ENCODE measurements at regions not wholly inside any gene's neighbourhood (a gene's known extent, or its start where the extent isn't known, plus 50 kb on each side); places are given as distances from the start of the nearest gene placed in this dataset.

DNA sequence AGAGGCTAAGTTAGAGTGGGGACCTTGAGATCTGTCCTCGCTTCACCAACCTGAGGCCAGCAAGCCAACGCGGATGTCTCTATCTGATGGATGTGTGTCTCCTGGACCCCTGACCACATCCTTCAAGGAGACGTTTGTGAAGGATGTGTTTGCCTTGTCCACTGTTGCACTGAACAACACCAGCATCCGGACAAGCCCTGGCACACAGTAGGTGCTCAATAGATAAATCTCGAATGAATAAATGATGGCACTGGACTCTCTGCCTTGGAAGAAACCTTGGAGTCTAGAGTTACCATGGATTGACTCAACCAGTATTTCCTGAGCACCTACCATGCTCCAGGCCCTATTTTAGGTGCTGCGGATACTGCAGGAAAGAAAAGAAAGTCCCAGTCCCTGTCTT, 97.7 kb upstream of the PTPN1 start:
- DNase-seq: no peak
- Mint-ChIP-seq H3K27me3 (ENCODE audit: unreplicated experiment) (no peaks in the 10 kb centered on the region), H3K4me3 (ENCODE audit: low read depth, unreplicated experiment) (no peak overlapping the region), H3K36me3 (ENCODE audit: insufficient read depth, unreplicated experiment) (peaks cover 13% of the 10 kb centered on the region), H3K9me3 (ENCODE audit: low read depth, unreplicated experiment) (no peaks in the 10 kb centered on the region), H3K4me1 (ENCODE audit: low read depth, unreplicated experiment) (peaks cover 45% of the 10 kb centered on the region), H3K27ac (ENCODE audit: unreplicated experiment) (peak overlapping the region; percentile 60)
- BruUV-seq (replicated peaks): no TSS peak
- CTCF ChIA-PET: no interaction called here
- TF ChIP-seq, protein P1, sequence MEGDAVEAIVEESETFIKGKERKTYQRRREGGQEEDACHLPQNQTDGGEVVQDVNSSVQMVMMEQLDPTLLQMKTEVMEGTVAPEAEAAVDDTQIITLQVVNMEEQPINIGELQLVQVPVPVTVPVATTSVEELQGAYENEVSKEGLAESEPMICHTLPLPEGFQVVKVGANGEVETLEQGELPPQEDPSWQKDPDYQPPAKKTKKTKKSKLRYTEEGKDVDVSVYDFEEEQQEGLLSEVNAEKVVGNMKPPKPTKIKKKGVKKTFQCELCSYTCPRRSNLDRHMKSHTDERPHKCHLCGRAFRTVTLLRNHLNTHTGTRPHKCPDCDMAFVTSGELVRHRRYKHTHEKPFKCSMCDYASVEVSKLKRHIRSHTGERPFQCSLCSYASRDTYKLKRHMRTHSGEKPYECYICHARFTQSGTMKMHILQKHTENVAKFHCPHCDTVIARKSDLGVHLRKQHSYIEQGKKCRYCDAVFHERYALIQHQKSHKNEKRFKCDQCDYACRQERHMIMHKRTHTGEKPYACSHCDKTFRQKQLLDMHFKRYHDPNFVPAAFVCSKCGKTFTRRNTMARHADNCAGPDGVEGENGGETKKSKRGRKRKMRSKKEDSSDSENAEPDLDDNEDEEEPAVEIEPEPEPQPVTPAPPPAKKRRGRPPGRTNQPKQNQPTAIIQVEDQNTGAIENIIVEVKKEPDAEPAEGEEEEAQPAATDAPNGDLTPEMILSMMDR (IDR thresholded peaks at IDR 0.05; ENCODE audit: unreplicated experiment): no peak
- intact Hi-C loops (cut with micrococcal nuclease; ENCODE audit: unreplicated experiment): no loop called here

DNA sequence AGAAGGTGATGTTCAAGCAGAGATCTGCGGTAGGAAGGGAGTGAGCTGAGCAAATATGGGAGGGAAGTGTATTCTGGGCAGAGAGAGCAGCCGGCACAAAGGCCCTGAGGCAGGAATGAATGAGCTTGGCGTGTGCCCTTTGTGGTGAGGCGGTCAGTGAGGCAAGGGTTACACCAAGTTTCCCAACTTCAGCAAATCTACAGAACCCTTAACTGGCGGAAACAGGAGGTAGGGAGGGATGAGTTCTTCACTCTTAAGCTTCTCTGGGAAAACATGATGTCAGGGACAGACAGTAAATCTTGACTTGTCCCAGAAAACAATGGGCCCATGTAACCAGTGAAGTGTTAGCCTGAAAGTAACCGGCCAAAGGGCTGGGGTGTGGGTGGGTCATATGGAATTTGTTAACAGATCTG, 97.1 kb upstream of the PTPN1 start:
- H3K4me1 Mint-ChIP-seq (ENCODE audit: low read depth, unreplicated experiment): peaks cover 45% of the 10 kb centered on the region
- no peaks in the 10 kb centered on the region for H3K27me3 Mint-ChIP-seq (ENCODE audit: unreplicated experiment)
- intact Hi-C loops (cut with micrococcal nuclease; ENCODE audit: unreplicated experiment): no loop called here
- peak overlapping the region; percentile 28 for H3K27ac Mint-ChIP-seq (ENCODE audit: unreplicated experiment)
- no peaks in the 10 kb centered on the region for H3K9me3 Mint-ChIP-seq (ENCODE audit: low read depth, unreplicated experiment)
- CTCF ChIA-PET: interaction anchor here (0.6 to 0.7 kb wide), 2 partner anchors 10 to 1253 kb away, joined by 3 to 4 read pairs; no protein-coding TSS in a partner anchor
- TF ChIP-seq, protein P1 (IDR thresholded peaks at IDR 0.05; ENCODE audit: unreplicated experiment): no peak
- peaks cover 18% of the 10 kb centered on the region for H3K36me3 Mint-ChIP-seq (ENCODE audit: insufficient read depth, unreplicated experiment)
- no TSS peak for BruUV-seq (replicated peaks)
- DNase-seq: no peak
- no peak overlapping the region for H3K4me3 Mint-ChIP-seq (ENCODE audit: low read depth, unreplicated experiment)

DNA sequence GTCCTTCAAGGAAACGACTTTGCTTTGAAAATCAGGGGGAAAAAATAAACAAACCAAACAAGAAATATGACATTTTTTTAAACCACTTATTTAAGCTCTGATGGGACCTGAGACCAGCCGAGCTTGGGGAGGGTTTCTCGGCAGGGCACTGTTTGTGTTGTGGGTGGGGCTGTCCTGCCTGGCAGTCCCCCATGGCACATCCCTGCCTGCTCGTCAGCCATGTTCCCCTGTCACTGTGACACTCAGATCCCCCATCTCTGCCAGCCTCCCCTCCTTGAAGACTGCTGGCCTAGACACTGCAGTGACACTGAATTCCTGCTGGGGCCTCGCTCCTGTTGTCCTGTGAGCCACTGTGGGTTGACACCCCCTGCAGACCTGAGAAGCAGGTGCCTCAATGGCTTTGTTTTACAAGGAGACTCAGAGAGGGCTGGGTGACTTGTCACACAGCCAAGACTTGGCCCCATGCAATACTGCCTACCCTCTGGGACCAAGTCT, 95.1 kb upstream of the PTPN1 start:
- no peaks in the 10 kb centered on the region for H3K27me3 Mint-ChIP-seq (ENCODE audit: unreplicated experiment)
- peak overlapping the region; percentile 93 for H3K27ac Mint-ChIP-seq (ENCODE audit: unreplicated experiment)
- CTCF ChIA-PET: interaction anchor here (0.6 to 1.3 kb wide), 8 partner anchors 8 to 1123 kb away, joined by 3 to 7 read pairs (median 3); no protein-coding TSS in a partner anchor
- peak overlapping the region; percentile 29 for H3K4me3 Mint-ChIP-seq (ENCODE audit: low read depth, unreplicated experiment)
- H3K9me3 Mint-ChIP-seq (ENCODE audit: low read depth, unreplicated experiment): no peaks in the 10 kb centered on the region
- peaks cover 55% of the 10 kb centered on the region for H3K4me1 Mint-ChIP-seq (ENCODE audit: low read depth, unreplicated experiment)
- intact Hi-C loops (cut with micrococcal nuclease; ENCODE audit: unreplicated experiment): loop anchor here (1.0 kb wide), 1 partner anchor 45 kb away; no protein-coding TSS in a partner anchor
- BruUV-seq (replicated peaks): no TSS peak
- peaks cover 18% of the 10 kb centered on the region for H3K36me3 Mint-ChIP-seq (ENCODE audit: insufficient read depth, unreplicated experiment)
- DNase-seq: peak; percentile 78
- TF ChIP-seq, protein P1 (IDR thresholded peaks at IDR 0.05; ENCODE audit: unreplicated experiment): no peak

DNA sequence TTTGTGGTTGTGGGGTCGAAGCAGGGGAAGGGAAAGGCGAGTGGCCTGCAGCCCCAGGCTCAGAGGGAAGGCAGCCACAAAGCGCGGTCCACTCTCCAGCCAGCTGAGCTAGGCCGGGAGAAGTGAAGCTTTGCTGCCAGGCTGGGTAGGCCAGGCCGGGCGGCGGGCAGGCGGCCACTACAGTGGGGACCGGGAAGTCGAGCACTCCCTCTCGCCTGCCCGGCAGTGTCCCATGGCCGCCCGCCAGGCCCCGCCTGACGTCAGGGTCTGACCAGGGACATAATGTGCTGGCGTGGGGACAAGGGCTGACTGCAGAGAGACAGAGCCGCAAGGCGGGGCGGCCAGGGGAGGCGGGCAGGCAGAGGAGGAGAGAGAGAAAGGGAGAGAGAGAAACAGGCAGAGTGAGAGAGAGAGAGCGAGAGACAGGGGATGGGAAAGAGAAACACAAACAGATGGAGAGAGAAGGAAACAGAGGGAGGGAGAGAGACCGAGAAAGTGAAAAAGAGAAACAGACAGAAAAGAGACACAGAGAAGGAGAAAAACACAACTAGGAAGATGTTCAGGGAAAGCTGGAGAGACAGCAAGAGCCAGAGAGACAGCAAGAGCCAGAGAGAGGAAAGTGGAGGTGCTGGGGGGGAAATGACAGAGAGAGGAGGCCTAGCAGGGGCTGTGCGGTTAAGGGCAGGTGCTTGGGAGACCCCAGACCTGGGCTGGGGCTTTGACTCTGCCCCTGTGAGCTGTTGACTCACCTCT, 94.5 kb upstream of the PTPN1 start:
- CTCF ChIA-PET: interaction anchor here (0.6 to 1.3 kb wide), 6 partner anchors 7 to 1123 kb away, joined by 3 to 7 read pairs (median 4); no protein-coding TSS in a partner anchor
- BruUV-seq (replicated peaks): no TSS peak
- no peaks in the 10 kb centered on the region for H3K27me3 Mint-ChIP-seq (ENCODE audit: unreplicated experiment)
- H3K9me3 Mint-ChIP-seq (ENCODE audit: low read depth, unreplicated experiment): no peaks in the 10 kb centered on the region
- TF ChIP-seq, protein P1 (IDR thresholded peaks at IDR 0.05; ENCODE audit: unreplicated experiment): no peak
- peak overlapping the region; percentile 93 for H3K27ac Mint-ChIP-seq (ENCODE audit: unreplicated experiment)
- intact Hi-C loops (cut with micrococcal nuclease; ENCODE audit: unreplicated experiment): loop anchor here (1.0 kb wide), 1 partner anchor 45 kb away; no protein-coding TSS in a partner anchor
- peaks cover 55% of the 10 kb centered on the region for H3K4me1 Mint-ChIP-seq (ENCODE audit: low read depth, unreplicated experiment)
- H3K4me3 Mint-ChIP-seq (ENCODE audit: low read depth, unreplicated experiment): peak overlapping the region; percentile 29
- peak; percentile 99 for DNase-seq
- H3K36me3 Mint-ChIP-seq (ENCODE audit: insufficient read depth, unreplicated experiment): peaks cover 18% of the 10 kb centered on the region
